HG02678 (cell line): ENCODE measurements at regions not wholly inside any gene's neighbourhood (a gene's known extent, or its start where the extent isn't known, plus 50 kb on each side); places are given as distances from the start of the nearest gene placed in this dataset.
"Not testable (repeated sequence)": the region's sequence is repeated elsewhere in the genome, so short reads cannot be mapped to it uniquely, and the experiment has no call there.

Experiments
- ATAC-seq: cut with Tn5 transposase; IDR thresholded peaks from one replicate; pipeline ENCODE4 v1.9.1; 2021; ENCODE audit warnings: mild to moderate bottlenecking, moderate library complexity; ENCODE audit not compliant: unreplicated experiment

GRCh38 chr9:30519166-30519565, 1865.3 kb upstream of the ACO1 start:
- ATAC-seq: no peak

- ATAC-seq: no peak
These were observed 1864.7 kb upstream of the ACO1 start for GRCh38 chr9:30519756-30520155.

GRCh38 chr9:30522061-30522460, 1862.4 kb upstream of the ACO1 start:
- no peak for ATAC-seq

- no peak for ATAC-seq
These were observed 1862.0 kb upstream of the ACO1 start for GRCh38 chr9:30522486-30522885.

- ATAC-seq: no peak
These were observed 1860.1 kb upstream of the ACO1 start for GRCh38 chr9:30524311-30524710.

GRCh38 chr9:30534455-30534854, 1850.0 kb upstream of the ACO1 start:
- no peak for ATAC-seq

GRCh38 chr9:30534896-30535295, 1849.5 kb upstream of the ACO1 start:
- no peak for ATAC-seq

GRCh38 chr9:30536494-30536893, 1847.9 kb upstream of the ACO1 start:
- no peak for ATAC-seq

GRCh38 chr9:30539696-30540095, 1844.7 kb upstream of the ACO1 start:
- not testable (repeated sequence) for ATAC-seq

GRCh38 chr9:30574355-30575151, 1809.9 kb upstream of the ACO1 start:
- no peak for ATAC-seq

GRCh38 chr9:30575218-30575617, 1809.2 kb upstream of the ACO1 start:
- no peak for ATAC-seq

- no peak for ATAC-seq
These were observed 1808.8 kb upstream of the ACO1 start for GRCh38 chr9:30575691-30576090.

GRCh38 chr9:30579810-30580209, 1804.6 kb upstream of the ACO1 start:
- ATAC-seq: no peak

- no peak for ATAC-seq
These were observed 1802.2 kb upstream of the ACO1 start for GRCh38 chr9:30582240-30582639.

- ATAC-seq: no peak
These were observed 1799.9 kb upstream of the ACO1 start for GRCh38 chr9:30584559-30584958.

GRCh38 chr9:30591461-30591860, 1793.0 kb upstream of the ACO1 start:
- ATAC-seq: no peak

GRCh38 chr9:30597608-30598007, 1786.8 kb upstream of the ACO1 start:
- ATAC-seq: no peak

GRCh38 chr9:30605936-30606335, 1778.5 kb upstream of the ACO1 start:
- no peak for ATAC-seq

- no peak for ATAC-seq
These were observed 1774.7 kb upstream of the ACO1 start for GRCh38 chr9:30609713-30610112.

GRCh38 chr9:30616782-30617181, 1767.7 kb upstream of the ACO1 start:
- not testable (repeated sequence) for ATAC-seq

GRCh38 chr9:30622561-30622960, 1761.9 kb upstream of the ACO1 start:
- ATAC-seq: no peak

- no peak for ATAC-seq
These were observed 1755.4 kb upstream of the ACO1 start for GRCh38 chr9:30628915-30629567.
